ENCODE measurements at regions not wholly inside any gene's neighbourhood (a gene's known extent, or its start where the extent isn't known, plus 50 kb on each side); places are given as distances from the start of the nearest gene placed in this dataset.

- TF ChIP-seq, protein P1, sequence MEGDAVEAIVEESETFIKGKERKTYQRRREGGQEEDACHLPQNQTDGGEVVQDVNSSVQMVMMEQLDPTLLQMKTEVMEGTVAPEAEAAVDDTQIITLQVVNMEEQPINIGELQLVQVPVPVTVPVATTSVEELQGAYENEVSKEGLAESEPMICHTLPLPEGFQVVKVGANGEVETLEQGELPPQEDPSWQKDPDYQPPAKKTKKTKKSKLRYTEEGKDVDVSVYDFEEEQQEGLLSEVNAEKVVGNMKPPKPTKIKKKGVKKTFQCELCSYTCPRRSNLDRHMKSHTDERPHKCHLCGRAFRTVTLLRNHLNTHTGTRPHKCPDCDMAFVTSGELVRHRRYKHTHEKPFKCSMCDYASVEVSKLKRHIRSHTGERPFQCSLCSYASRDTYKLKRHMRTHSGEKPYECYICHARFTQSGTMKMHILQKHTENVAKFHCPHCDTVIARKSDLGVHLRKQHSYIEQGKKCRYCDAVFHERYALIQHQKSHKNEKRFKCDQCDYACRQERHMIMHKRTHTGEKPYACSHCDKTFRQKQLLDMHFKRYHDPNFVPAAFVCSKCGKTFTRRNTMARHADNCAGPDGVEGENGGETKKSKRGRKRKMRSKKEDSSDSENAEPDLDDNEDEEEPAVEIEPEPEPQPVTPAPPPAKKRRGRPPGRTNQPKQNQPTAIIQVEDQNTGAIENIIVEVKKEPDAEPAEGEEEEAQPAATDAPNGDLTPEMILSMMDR (IDR thresholded peaks at IDR 0.05): no peak
- no peak for TF ChIP-seq EP300 (IDR thresholded peaks at IDR 0.05)
Measured at GRCh38 chr2:2826209-2826551, 495.1 kb upstream of the MYT1L start.

Measured in suprapubic skin (tissue), 3 donors.